ENCODE measurements at regions not wholly inside any gene's neighbourhood (a gene's known extent, or its start where the extent isn't known, plus 50 kb on each side); places are given as distances from the start of the nearest gene placed in this dataset.

DNA sequence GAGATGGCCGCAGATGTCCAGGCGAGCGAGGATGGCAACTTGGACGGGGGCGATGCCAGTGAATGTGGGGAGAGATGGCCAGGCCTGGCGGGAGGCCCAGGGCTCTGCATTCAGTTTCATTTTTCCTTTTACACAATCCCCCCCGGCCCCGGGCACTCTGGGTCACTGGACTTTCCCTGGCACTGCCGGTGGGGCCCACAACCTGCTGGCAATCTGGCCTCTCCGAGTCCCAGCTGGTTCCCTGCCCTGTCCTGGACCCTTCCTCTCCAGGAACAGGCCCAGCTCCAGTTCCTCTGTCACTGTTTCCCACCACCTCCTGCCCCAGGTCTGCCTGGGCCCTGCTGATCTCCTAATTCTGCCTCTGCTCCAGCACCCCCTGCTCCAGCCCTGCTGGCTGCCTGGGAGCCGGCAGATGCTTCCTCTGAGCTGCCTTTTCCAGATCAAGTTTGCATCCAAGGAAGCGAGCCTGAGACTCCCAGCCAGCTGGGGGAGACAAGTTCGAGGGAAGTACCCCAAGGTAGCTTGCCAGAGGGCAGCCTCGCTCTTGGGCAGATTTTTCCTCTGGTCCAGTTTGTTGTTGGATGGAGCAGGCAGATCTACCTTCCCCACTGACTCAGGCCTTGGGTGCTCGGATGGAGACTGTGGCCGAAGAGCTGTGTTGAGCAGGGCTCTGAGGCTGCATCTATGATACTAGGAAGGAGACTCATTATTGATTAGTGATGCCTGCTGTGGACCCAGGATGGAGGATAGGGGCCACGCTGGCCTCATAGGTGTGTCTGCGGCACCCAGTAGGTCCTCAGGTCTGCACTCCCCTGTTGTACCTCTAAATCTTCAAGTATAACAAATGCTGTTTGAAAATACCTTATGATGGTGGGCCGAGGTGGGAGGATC is 83.2 kb downstream of the CEBPB start:
- DNase-seq = peak; percentile 32

DNA sequence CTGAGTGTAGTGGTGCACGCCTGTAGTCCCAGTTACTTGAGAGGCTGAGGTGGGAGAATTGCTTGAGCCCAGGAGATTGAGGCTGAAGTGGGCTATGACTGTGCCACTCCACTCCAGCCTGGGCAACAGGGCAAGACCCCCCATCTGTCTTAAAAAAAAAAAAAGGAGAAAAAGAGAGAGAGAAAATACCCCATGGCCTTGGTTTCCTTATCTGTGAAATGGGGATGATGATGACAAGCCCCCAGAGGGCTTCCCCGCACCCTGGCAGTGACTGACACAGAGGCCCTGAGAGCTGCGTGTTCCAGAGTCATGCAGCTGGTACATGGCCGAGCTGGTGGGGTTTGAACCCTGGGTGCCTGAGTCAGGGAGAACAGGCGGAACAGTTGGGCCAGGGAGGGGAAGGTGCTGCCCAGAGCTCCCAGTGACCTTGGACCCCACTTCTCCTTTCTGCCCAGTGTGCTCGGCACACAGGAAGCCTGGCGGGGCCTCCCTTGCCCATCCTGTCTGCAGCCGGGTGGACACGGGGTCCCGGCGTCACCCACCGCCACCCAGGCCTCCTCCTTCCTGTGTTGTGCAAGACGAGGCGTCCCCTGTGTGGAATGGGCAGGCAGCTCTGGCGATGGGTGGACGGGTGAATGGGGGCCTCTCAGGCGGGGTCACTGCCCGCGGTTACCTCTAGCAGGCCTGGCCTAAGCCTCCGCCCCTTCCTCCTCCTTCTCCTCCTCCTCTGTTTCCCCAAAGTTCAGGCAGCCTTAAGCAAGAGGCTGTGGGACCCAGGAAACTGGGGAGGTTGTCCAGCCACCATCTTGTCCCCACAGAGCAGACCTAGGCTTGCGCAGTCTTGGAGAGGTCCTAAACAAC is 84.2 kb downstream of the CEBPB start:
- DNase-seq = no peak

DNA sequence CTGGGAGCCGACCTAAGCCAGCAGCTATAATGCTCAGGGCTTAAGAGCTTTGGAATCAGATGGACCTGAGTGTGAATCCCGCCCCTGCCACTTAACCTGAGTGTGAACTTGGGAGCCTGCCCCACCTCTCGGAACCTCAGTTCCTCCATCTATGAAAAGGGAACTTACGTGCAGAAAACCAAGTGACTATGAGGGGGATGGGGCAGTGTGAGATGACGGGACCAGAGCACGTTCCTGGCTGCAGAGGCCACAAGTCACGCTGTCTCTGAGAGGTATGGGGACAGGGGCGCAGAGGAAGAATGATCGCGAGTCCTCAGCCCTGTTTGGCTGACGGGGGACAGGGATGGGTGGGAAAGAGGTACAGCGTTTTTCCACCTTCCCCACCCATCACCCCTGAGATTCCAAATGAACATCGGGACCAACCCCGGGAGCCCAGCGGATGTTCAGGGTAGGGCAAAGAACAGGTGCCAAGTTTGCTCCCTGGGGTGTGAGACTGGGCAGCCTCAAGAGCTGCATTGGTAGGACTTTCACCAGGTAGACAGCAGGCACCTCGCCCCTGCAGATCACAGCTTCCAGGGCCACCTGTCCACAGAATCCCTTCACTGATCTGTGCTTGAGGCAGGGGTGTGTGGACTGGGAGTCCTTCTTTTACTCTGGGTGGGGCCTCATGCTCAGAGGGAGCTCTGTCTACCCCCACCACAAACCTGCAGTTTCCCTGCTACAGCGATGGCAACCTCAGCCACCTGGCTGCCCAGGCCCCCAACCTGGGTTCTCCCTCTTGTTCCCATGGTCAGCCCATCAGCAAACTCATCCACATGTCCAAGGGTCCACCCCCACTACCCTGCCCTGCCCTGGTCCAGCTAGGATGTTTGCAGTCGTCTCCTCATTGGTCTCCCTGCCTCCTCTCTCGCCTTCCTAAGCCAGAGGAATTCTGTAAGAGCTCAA is 85.8 kb downstream of the CEBPB start:
- DNase-seq = no peak

DNA sequence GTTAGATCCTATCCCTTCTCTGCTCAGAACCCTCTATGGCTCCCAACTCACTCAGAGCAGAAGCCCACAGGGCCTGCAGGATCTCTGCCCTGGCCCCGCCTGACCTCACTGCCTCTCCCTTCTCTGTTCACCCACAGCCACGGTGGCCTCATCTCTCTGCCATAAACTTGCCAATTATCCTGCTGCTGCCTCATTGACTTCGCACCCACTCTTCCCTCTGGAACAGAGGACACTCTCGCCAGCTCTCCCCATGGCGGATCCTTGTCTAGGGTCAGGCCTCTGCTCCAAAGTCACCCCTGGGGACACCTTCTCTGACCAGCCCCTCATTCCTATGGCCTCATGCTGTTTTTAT is 86.4 kb downstream of the CEBPB start:
- DNase-seq = no peak

DNA sequence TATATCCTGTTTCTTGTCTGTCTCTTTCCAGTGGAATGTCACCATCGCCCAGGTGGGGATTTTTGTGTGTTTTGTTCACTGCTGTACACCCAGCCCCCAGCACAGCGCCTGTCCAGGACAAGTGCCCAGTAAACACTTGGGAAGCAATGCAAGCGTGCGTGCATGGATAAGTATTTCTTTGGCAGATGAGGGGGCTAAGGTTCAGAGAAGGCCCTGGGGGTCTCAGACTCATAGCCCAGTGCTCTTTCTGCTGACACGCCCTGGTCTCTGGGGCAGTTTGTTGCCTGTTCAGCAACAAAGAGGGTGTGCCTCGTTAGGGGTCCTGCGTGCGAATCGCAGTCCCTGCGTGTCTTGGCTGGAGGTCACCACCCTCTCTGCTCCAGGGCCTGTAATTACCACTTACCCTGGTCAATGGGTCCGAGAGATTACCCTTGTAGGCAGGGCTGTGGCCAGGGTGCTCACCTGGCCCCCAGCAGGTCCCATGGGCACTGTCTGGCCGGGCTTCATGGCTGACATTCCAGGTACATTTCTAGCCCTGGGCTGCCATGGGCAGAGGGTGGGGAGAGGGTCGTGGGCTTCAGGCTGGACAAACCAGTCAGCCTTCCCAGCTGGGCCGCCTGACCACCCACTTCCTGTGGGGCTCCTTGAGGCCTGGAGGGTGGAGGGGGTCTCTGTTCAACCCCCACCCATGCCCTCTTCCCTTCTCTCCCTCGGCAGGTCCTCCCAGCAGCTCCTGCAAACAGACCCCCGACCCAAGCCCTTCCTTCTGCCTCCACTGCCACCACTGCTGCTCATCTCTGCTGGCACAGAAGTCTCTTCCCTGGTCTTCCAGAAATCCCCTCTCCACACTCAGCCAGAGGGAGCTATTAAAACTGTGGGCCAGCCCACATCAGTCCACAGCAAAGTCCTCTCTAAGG is 87.1 kb downstream of the CEBPB start:
- DNase-seq = no peak

DNA sequence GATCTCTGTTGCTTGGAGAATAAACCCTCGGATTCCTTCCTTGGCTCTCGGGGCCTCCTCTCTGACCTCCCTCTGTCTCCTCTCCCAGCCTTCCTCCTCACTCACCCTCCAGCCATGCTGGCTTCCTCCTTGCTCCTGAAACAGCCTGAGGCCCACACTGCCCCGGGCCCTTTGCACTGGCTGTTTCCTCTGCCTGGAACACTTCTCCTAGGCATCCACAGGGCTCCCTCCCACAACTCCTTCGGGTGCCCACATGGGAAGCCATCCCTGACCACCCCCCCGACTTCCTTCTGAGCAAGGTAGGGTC is 87.7 kb downstream of the CEBPB start:
- no peak for DNase-seq

DNA sequence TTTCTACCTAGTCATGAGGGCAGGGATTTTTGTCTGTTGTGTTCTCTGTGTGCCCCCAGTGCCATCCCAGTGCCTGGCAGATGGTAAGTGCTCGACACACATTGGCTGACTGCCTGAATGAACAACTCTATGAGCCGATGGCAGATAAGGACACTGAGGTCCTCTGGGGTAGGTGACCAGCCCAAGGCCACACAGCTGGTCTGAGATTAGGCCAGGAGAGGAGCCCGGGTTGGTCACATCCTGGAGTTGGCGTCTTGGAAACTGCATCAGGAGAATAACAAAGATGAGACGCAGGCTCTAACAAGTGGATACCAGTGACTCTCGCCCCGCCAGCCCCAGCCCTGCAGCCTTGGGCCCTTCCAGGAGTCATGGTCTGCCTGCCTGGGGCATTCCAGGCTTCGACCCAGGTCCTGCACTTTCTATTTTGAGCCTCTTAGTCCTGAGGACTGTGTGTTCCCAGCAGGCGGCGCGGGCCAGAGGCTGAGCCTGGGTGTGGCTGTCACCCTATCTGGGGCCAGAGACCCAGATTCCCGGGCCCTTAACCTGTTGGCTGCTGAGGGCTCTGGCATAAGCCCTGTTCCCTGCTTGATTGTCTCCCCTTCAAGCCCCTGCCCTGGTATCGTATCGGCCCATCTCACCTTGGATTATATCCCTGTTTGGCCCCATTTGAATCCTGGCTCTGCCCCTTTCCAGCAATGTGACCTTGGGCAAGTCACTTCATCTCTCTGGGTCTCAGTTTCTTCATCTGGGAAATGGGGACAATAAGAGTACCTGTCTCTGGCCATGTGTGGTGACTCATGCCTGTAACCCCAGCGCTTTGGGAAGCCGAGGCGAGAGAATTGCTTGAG is 88.3 kb downstream of the CEBPB start:
- no peak for DNase-seq

DNA sequence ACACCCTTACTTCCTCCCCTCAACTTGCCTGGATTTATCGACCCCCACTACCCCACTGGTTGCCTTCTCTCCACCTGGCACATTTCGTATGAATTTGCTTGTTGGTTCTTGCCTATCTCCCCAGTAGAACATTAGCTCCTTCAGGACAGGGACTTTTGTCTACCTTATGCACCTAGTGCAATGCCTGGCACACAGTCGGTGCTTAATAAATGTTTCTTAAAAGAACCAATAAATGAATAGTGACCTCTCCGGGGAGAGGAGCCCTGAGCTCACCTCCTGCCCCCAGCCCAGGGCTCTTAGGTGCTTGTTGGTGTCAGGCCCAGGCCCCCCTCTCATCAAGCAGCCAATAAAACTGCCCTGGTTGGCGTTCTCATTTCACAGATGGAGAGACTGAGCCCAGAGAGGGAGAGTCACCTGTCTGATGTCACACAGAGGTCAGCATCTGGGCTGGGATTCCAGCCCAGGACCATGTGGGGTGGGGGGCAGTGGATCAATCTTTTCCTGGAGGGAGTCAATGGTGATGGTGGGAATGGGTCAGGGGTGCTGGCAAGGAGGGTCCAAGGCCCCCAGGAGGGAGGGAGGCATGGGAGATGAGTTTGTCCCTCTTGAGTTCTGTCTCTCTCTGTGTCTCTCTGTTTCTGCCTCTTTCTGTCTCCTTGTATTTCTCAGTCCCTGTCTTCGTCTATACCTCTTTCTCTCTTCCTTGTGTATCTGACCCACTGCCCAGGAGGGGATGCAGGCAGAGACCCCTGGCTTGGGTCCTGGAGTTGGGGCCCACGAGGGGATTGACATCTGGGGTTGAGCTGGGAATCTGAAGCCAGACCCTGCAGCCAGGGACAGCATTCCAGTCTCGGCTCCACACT is 89.6 kb downstream of the CEBPB start:
- no peak for DNase-seq

DNA sequence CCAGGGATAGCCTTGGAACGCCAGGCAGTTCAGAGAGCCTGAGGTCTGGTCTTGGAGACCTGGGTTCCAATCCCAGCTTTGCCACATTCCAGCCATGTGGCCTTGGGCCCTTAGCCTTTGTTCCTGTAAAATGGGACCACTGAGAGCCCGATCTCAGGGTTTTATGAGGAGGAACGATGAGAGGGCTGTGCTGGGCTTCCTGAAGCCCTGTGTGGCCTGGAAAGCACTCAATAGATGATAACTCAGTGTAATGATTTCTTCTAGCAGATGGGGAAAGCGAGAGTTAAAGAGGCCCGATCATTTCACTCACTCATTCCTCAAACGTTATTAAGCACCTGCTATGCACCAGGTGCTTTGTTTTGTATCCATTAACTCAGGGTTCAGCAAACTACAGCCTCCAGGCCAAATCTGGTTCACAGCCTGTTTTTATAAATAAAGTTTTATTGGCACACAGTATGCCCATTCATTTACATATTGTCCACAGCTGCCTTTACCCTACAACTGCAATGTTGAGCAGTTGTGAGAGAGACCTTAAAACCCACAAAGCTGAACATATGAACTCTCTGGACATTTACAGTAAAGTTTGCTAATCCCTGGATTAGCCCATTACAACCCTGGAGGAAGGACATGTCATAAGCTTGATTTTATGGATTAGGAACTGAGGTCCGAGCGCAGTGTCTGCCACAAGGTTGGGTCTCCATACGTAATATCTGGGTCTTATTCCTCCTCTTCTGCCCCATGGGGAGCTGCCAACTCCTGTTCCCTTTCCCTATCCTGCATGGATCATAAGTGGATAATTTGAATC is 90.4 kb downstream of the CEBPB start:
- peak; percentile 53 for DNase-seq

DNA sequence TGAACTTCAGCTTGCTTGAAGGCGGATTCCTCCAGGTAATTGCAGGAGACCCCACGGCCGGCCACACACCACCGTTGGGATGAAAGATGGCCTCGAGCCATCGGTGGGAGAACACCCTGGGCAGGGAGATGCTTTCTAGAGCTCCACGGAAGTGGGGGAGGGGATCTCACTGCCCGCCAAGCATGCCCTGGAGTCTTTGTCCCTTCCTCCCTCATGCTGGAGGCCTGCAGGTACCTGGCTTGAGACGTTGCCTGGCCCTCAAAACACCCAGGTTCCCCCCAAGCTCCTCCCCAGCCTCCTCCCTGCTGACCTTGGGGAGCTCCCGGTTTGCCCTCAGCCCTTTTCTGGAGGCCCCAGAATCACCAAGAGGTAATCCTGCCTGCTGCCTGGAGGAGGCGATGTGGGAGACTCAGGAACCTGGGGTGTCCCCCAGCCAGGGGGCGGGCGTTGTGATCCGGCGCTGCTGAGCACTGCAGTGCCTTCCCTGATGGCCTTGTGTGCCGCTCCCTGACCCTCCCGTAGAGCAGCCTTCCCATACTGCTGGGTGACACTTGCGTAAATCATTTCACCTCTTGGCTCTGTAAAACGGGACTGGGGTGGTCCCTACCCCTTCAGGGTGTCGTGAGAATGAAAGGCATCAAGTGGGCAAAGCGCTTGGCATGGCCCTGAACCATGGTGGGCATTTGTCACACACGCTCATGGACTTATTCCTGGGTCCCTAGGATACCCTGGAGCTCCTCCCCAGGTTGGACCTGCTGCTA is 91.4 kb downstream of the CEBPB start:
- peak; percentile 20 for DNase-seq

DNA sequence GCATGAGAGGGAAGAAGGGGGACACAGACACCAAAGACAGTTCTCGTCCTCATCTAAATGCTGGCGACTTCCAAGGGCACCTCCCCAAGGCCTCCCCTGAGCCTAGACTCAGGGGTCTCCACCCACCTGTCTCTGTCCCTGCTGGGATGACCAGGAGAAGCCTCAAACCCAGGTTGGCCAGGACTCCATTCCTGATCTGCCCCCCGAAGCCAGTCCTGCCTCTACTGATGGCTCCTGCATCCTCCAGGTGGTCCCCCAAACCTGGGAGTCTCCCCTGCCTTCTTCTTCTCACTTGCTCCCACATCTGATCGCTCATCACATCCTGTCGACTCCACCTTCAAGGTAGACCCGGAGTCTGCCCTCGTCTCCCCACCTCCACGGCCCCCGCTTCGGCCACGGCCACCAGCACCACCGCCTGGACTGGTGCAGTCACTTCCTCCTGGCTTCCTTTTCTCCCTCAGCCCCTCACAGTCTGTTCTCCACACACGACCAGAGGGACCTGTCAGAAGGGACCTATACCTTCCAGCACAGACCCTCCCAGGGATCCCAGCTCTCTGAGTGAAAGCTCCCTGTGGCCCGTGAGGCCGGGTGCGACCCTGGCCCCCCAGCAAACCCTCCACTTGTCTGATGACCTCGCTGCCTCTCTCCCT is 92.1 kb downstream of the CEBPB start:
- no peak for DNase-seq

DNA sequence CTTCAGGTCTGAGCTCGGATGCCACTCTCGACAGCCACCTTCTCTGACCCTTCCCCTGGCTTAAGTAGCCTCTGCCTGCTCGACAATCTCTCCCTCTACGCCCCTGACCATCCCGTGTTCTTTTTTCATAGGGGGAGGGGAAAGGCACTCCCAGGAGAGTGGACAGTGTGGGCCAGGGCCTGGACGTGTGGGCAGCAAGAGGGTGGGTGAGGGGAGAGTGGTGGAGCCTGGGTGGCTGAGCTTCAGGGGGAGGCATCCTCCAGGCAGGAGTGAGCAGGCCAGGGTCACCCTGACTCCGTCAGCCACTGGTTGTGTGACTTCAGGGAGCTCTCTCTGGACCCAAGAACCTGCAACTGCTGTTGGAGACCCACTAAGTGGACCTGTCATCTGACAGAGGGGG is 92.7 kb downstream of the CEBPB start:
- DNase-seq = no peak

DNA sequence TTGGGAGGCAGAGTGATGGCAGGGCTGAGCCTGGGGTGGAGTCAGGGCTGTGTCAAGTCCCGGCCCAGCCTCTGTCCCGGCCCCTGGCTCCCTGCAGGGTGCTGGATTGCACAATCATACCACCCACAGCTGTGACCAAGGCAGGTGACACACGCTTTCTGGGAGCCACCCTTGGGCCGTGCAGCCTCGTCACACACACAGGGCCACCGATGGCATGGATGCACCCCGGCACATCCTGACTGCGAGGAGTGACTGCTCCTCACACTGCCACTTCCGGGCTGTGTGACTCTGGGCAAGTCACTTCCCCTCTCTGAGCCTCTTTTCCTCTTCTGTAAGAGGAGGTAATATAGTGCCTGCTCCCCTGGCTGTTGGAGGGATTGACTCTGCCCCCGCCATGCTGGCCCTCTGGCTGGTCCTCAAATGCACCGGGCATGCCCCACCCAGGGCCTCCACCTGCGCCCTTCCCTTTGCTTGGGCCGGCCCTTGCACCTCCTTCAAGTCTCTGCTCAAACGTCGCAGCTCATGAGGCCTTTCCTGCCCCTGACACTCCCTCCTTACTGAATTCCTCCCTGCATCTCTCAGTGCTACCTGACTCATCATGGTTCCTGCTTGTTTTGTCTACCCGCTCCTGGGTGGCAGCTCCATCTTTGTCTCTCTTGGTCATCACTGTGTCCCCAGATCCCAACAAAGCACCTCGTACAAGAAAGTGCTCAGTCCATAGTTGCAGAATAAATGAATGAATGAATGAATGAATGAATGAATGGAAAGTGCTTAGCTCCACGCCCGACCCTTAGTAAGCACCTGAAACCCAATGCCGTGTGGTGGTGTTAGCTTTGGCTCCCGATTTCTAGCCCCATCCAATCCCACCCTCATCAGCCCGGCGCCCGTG is 93.5 kb downstream of the CEBPB start:
- DNase-seq = no peak

DNA sequence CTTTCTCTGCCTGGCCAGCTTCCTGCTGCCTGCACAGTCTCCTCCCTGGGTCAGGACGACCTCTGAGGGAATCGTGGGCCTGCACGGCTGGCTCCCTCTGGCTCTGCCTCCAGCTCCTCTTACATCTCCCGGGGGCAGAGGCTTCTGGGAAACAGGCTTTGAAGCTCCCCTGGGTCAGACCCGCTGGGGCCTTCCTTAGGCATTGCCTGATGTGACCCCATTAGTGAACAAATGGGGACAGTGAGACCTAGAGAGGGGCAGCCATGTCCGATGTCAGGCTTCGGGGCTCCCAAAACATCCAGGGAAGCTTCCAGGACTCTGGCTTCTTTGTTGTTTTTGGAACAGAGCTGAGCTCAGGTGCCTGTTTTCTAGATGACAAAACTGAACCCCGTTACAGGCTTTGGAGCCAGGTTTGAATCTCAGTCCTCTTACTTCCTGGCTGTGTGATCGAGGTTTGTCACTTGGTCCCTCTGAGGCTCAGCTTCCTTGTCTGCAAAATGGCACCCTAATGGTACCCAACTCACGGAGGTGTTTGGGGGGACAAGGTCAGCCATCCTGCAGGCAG is 94.3 kb downstream of the CEBPB start:
- DNase-seq = peak; percentile 18

DNA sequence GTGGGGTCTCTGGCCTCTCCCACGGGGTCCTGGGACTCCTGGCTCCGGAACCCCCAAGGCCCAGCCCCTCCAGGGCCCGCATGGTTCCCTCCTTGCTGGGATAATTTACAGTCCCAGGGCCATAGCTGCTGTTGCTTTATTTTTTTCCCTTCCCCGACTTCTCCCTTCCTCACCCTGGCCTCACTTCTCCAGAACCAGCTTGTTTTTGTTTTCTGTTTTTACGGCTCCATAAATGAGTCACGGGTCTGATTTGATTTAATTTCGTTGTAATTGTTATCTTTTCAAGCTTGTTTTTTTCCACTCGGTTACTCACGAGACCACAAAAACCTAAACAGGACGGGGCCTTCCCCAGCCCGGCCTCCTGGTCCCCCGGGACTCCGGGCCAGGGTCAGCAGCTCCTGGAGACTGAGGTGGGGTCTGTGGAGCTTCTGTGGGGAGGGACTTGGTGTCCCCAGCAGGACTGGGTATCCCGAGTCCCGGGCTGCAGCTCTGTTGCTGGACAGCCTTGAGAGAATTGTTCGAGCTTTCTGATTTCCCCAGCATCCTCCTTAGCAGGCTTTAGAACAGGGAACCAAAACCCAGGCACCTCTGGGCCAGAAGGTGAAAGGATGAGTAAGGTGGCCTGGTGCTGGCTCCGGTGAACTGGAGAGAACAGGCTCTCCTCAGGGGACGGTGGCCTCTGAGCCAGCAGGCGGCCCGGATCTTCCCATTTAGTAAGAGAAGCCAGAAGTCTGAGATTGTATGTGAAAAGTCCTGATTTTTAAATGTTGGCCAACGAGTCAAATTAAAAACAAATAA is 94.9 kb downstream of the CEBPB start:
- no peak for DNase-seq

DNA sequence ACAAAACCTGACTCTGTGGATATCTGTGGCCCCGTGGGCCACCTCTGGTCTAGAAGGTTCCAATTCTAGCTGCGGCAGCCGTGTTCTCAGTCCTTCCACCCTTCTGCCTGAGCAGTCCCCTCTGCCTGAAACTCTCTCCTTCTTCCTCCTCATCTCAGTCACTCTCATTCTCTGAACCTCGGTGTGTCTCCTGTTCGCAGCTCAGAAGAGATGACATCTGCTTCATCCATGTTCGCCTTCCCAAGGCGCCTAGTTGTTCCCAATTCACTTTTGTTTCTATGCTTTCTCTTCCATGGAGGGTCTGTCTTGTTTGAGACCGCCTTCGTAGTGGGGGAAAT is 95.5 kb downstream of the CEBPB start:
- no peak for DNase-seq
